OCI-LY7 (cell line): ENCODE measurements at regions not wholly inside any gene's neighbourhood (a gene's known extent, or its start where the extent isn't known, plus 50 kb on each side); places are given as distances from the start of the nearest gene placed in this dataset.
"Not testable (repeated sequence)": the region's sequence is repeated elsewhere in the genome, so short reads cannot be mapped to it uniquely, and the experiment has no call there.

ENCODE experiments used
- BruUV-seq: library from RNA; stranded (reverse); fragments of 400-500 nt; replicated peaks from 2 replicates; lab custom pipeline; 2021; lab: Mats Ljungman, UMichigan
- CTCF ChIA-PET: fragments of 300-600 bp; sonication (Branson Sonifier 250); formaldehyde crosslinking; loops from one replicate; lab custom pipeline; 2022; ENCODE audit warnings: antibody characterized with exemption; ENCODE audit not compliant: unreplicated experiment; lab: Charles Lee
- POLR2A ChIA-PET: fragments of 300-600 bp; sonication (Branson Sonifier 250); formaldehyde crosslinking; loops from one replicate; lab custom pipeline; 2022; ENCODE audit warnings: antibody characterized with exemption; lab: Charles Lee
- DNase-seq: peaks from one replicate; pipeline ENCODE4 v3.0.0-alpha.2; 2015; ENCODE audit warnings: low spot score
- H2AFZ ChIP-seq: fragments of 200-600 bp; sonication (generic), shearing (Covaris generic); 2 replicates; pipeline ENCODE4 v1.6.1; 2014; ENCODE audit warnings: mild to moderate bottlenecking, antibody characterized with exemption, low read length, moderate library complexity
- H3K27ac ChIP-seq: fragments of 200-600 bp; sonication (generic); 2 replicates; pipeline ENCODE4 v1.5.1; 2014; ENCODE audit warnings: mixed run types, low read depth, mild to moderate bottlenecking, moderate library complexity, low read length, inconsistent platforms; ENCODE audit not compliant: poor library complexity, severe bottlenecking
- H3K36me3 ChIP-seq: fragments of 200-600 bp; sonication (generic); 2 replicates; pipeline ENCODE4 v1.6.1; 2014; ENCODE audit warnings: mild to moderate bottlenecking, antibody characterized with exemption, low read length, moderate library complexity, mixed read lengths; ENCODE audit not compliant: insufficient read depth
- H3K4me1 ChIP-seq: fragments of 200-600 bp; sonication (generic); 2 replicates; pipeline ENCODE4 v1.5.1; 2014; ENCODE audit warnings: mild to moderate bottlenecking, low read length; ENCODE audit not compliant: insufficient read depth, poor library complexity, severe bottlenecking
- H3K4me2 ChIP-seq: fragments of 200-600 bp; sonication (generic); 2 replicates; pipeline ENCODE4 v1.6.1; 2014; ENCODE audit warnings: mild to moderate bottlenecking, low read length
- H3K4me3 ChIP-seq: fragments of 200-600 bp; sonication (generic); 2 replicates; pipeline ENCODE4 v1.5.1; 2014; ENCODE audit warnings: mild to moderate bottlenecking, low read depth, low read length; ENCODE audit not compliant: poor library complexity, severe bottlenecking
- H3K79me2 ChIP-seq: fragments of 200-600 bp; sonication (generic); 2 replicates; pipeline ENCODE4 v1.6.1; 2016; ENCODE audit warnings: low read depth, mild to moderate bottlenecking, low read length, moderate library complexity, mixed read lengths; ENCODE audit not compliant: insufficient read depth
- H3K9me2 ChIP-seq: fragments of 200-600 bp; sonication (generic); 2 replicates; pipeline ENCODE4 v1.6.1; 2016; ENCODE audit warnings: mild to moderate bottlenecking, low read length, mixed read lengths; ENCODE audit not compliant: insufficient read depth
- H3K9me3 ChIP-seq: fragments of 200-600 bp; sonication (generic); 2 replicates; pipeline ENCODE4 v1.6.1; 2014; ENCODE audit warnings: mild to moderate bottlenecking, mixed run types, low read length, mixed read lengths
- H4K20me1 ChIP-seq: fragments of 200-600 bp; sonication (generic); 2 replicates; pipeline ENCODE4 v1.6.1; 2014; ENCODE audit warnings: mild to moderate bottlenecking, antibody characterized with exemption, low read length, moderate library complexity, mixed read lengths; ENCODE audit not compliant: insufficient read depth
- EZH2phosphoT487 ChIP-seq: fragments of 200-600 bp; sonication (generic); IDR thresholded peaks from 2 replicates; pipeline ENCODE4 v1.6.1; 2018; ENCODE audit warnings: low read depth, borderline replicate concordance, mild to moderate bottlenecking, mixed run types, antibody characterized with exemption, low read length, moderate library complexity, mixed read lengths
- intact Hi-C: fragments of 100-400 bp; cut with micrococcal nuclease; formaldehyde crosslinking; loops from one replicate; pipeline ENCODE4 v1.10.0; 2022; ENCODE audit not compliant: unreplicated experiment
- TF ChIP-seq, protein P1 (sequence below): fragments of 200-600 bp; sonication (generic); conservative IDR thresholded peaks from 2 replicates; pipeline ENCODE4 v1.5.1; 2014; ENCODE audit warnings: mild to moderate bottlenecking, antibody characterized with exemption, low read length, moderate library complexity, mixed read lengths

- no peaks in the 10 kb centered on the region for H3K9me3 ChIP-seq
- H3K9me2 ChIP-seq = no peaks in the 10 kb centered on the region
- no peak overlapping the region for H3K27ac ChIP-seq
- H3K4me3 ChIP-seq = no peak overlapping the region
- no TSS peak for BruUV-seq
- DNase-seq = no peak
- intact Hi-C loops = no loop called here
- H3K4me1 ChIP-seq = no peaks in the 10 kb centered on the region
- ChIA-PET POLR2A (no interaction called here), CTCF (no interaction called here)
- H3K36me3 ChIP-seq = no peaks in the 10 kb centered on the region
- H3K79me2 ChIP-seq = no peaks in the 10 kb centered on the region
- no peak overlapping the region for H3K4me2 ChIP-seq
- no peak for TF ChIP-seq EZH2phosphoT487
- TF ChIP-seq, protein P1, sequence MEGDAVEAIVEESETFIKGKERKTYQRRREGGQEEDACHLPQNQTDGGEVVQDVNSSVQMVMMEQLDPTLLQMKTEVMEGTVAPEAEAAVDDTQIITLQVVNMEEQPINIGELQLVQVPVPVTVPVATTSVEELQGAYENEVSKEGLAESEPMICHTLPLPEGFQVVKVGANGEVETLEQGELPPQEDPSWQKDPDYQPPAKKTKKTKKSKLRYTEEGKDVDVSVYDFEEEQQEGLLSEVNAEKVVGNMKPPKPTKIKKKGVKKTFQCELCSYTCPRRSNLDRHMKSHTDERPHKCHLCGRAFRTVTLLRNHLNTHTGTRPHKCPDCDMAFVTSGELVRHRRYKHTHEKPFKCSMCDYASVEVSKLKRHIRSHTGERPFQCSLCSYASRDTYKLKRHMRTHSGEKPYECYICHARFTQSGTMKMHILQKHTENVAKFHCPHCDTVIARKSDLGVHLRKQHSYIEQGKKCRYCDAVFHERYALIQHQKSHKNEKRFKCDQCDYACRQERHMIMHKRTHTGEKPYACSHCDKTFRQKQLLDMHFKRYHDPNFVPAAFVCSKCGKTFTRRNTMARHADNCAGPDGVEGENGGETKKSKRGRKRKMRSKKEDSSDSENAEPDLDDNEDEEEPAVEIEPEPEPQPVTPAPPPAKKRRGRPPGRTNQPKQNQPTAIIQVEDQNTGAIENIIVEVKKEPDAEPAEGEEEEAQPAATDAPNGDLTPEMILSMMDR = no peak
- no peaks in the 10 kb centered on the region for H4K20me1 ChIP-seq
- no peak overlapping the region for H2AFZ ChIP-seq
These were observed 278.9 kb downstream of the TSN start for GRCh38 chr2:122034344-122034743.

- TF ChIP-seq, protein P1 = no peak
- TF ChIP-seq EZH2phosphoT487 = no peak
- no peaks in the 10 kb centered on the region for H3K9me3 ChIP-seq
- POLR2A ChIA-PET = no interaction called here
- H3K36me3 ChIP-seq = no peaks in the 10 kb centered on the region
- no TSS peak for BruUV-seq
- H3K4me1 ChIP-seq = no peaks in the 10 kb centered on the region
- H3K27ac ChIP-seq = no peak overlapping the region
- H3K4me2 ChIP-seq = no peak overlapping the region
- H2AFZ ChIP-seq = no peak overlapping the region
- CTCF ChIA-PET = no interaction called here
- DNase-seq = no peak
- no peaks in the 10 kb centered on the region for H3K9me2 ChIP-seq
- no peaks in the 10 kb centered on the region for H4K20me1 ChIP-seq
- intact Hi-C loops = no loop called here
- H3K4me3 ChIP-seq = no peak overlapping the region
- H3K79me2 ChIP-seq = no peaks in the 10 kb centered on the region
These were observed 279.3 kb downstream of the TSN start for GRCh38 chr2:122034777-122035176.

GRCh38 chr2:122038816-122039215, 283.4 kb downstream of the TSN start:
- H3K79me2 ChIP-seq, intact Hi-C loops, H3K27ac ChIP-seq, DNase-seq, H3K4me3 ChIP-seq, H3K4me1 ChIP-seq, H2AFZ ChIP-seq, H3K9me3 ChIP-seq, H3K36me3 ChIP-seq, BruUV-seq, H4K20me1 ChIP-seq, CTCF ChIA-PET, H3K4me2 ChIP-seq, H3K9me2 ChIP-seq, POLR2A ChIA-PET: not testable (repeated sequence)
